Activated T-helper 2 cell treated with anti-CD3 and anti-CD28 coated beads, Interferon-gamma antibody, Interleukin-2, Interleukin-4, amounts not matched to agents 10 μg/mL and 5 μg/mL and 100 μg/mL, durations not matched to agents 14 hours and 24 hours and 36 hours (primary cell): ENCODE measurements at regions not wholly inside any gene's neighbourhood (a gene's known extent, or its start where the extent isn't known, plus 50 kb on each side); places are given as distances from the start of the nearest gene placed in this dataset.

ENCODE experiments used
- DNase-seq: peaks from one replicate; pipeline ENCODE4 v3.0.0; 2021; ENCODE audit warnings: low spot score
- H3K27ac Mint-ChIP-seq: one replicate; pipeline ENCODE4 v1.8.0; 2021; ENCODE audit warnings: mixed read lengths
- H3K27me3 Mint-ChIP-seq: one replicate; pipeline ENCODE4 v1.8.0; 2021; ENCODE audit warnings: low read depth, mixed read lengths
- H3K36me3 Mint-ChIP-seq: one replicate; pipeline ENCODE4 v1.8.0; 2021; ENCODE audit warnings: low read depth, mixed read lengths
- H3K4me1 Mint-ChIP-seq: one replicate; pipeline ENCODE4 v1.8.0; 2021; ENCODE audit warnings: low read depth, mixed read lengths
- H3K4me3 Mint-ChIP-seq: one replicate; pipeline ENCODE4 v1.8.0; 2021; ENCODE audit warnings: low read depth, mild to moderate bottlenecking, moderate library complexity, mixed read lengths
- H3K9me3 Mint-ChIP-seq: one replicate; pipeline ENCODE4 v1.8.0; 2021; ENCODE audit warnings: mixed read lengths
- intact Hi-C: fragments of 100-400 bp; cut with micrococcal nuclease; formaldehyde crosslinking; loops from one replicate; pipeline ENCODE4 v1.15.1; 2023

- H3K27ac Mint-ChIP-seq = no peak overlapping the region
- intact Hi-C loops = no loop called here
- no peak for DNase-seq
- H3K4me3 Mint-ChIP-seq = no peak overlapping the region
- no peaks in the 10 kb centered on the region for H3K36me3 Mint-ChIP-seq
- no peaks in the 10 kb centered on the region for H3K9me3 Mint-ChIP-seq
- no peaks in the 10 kb centered on the region for H3K27me3 Mint-ChIP-seq
- no peaks in the 10 kb centered on the region for H3K4me1 Mint-ChIP-seq
Measured at GRCh38 chr10:61192042-61192441, 248.1 kb upstream of the RHOBTB1 start.

GRCh38 chr10:61189912-61190311 lies 245.9 kb upstream of the RHOBTB1 start:
- no peak overlapping the region for H3K4me3 Mint-ChIP-seq
- no peaks in the 10 kb centered on the region for H3K27me3 Mint-ChIP-seq
- H3K4me1 Mint-ChIP-seq = no peaks in the 10 kb centered on the region
- no peaks in the 10 kb centered on the region for H3K36me3 Mint-ChIP-seq
- intact Hi-C loops = no loop called here
- no peak overlapping the region for H3K27ac Mint-ChIP-seq
- no peak for DNase-seq
- H3K9me3 Mint-ChIP-seq = no peaks in the 10 kb centered on the region

GRCh38 chr10:61188691-61189090 lies 244.7 kb upstream of the RHOBTB1 start:
- no peaks in the 10 kb centered on the region for H3K9me3 Mint-ChIP-seq
- H3K4me1 Mint-ChIP-seq = no peaks in the 10 kb centered on the region
- no peak overlapping the region for H3K27ac Mint-ChIP-seq
- H3K36me3 Mint-ChIP-seq = no peaks in the 10 kb centered on the region
- no peak overlapping the region for H3K4me3 Mint-ChIP-seq
- H3K27me3 Mint-ChIP-seq = no peaks in the 10 kb centered on the region
- intact Hi-C loops = no loop called here
- no peak for DNase-seq

- no peaks in the 10 kb centered on the region for H3K4me1 Mint-ChIP-seq
- DNase-seq = no peak
- intact Hi-C loops = no loop called here
- no peaks in the 10 kb centered on the region for H3K36me3 Mint-ChIP-seq
- no peak overlapping the region for H3K27ac Mint-ChIP-seq
- no peak overlapping the region for H3K4me3 Mint-ChIP-seq
- H3K27me3 Mint-ChIP-seq = no peaks in the 10 kb centered on the region
- H3K9me3 Mint-ChIP-seq = no peaks in the 10 kb centered on the region
Measured at GRCh38 chr10:61188101-61188500, 244.1 kb upstream of the RHOBTB1 start.

GRCh38 chr10:61187601-61188000 lies 243.6 kb upstream of the RHOBTB1 start:
- Mint-ChIP-seq H3K4me3 (no peak overlapping the region), H3K27me3 (peaks cover under 1% of the 10 kb centered on the region), H3K27ac (no peak overlapping the region), H3K9me3 (no peaks in the 10 kb centered on the region), H3K36me3 (no peaks in the 10 kb centered on the region), H3K4me1 (no peaks in the 10 kb centered on the region)
- DNase-seq = no peak
- intact Hi-C loops = no loop called here

- no peak for DNase-seq
- peaks cover 4% of the 10 kb centered on the region for H3K27me3 Mint-ChIP-seq
- no peak overlapping the region for H3K27ac Mint-ChIP-seq
- no peaks in the 10 kb centered on the region for H3K9me3 Mint-ChIP-seq
- no peaks in the 10 kb centered on the region for H3K4me1 Mint-ChIP-seq
- H3K4me3 Mint-ChIP-seq = no peak overlapping the region
- no peaks in the 10 kb centered on the region for H3K36me3 Mint-ChIP-seq
- intact Hi-C loops = no loop called here
Measured at GRCh38 chr10:61186408-61186807, 242.4 kb upstream of the RHOBTB1 start.

- Mint-ChIP-seq H3K4me3 (no peak overlapping the region), H3K9me3 (no peaks in the 10 kb centered on the region), H3K4me1 (no peaks in the 10 kb centered on the region), H3K27me3 (peaks cover 4% of the 10 kb centered on the region), H3K36me3 (no peaks in the 10 kb centered on the region), H3K27ac (no peak overlapping the region)
- no peak for DNase-seq
- intact Hi-C loops = no loop called here
Measured at GRCh38 chr10:61184429-61184828, 240.4 kb upstream of the RHOBTB1 start.

GRCh38 chr10:61183967-61184366 lies 240.0 kb upstream of the RHOBTB1 start:
- Mint-ChIP-seq H3K9me3 (no peaks in the 10 kb centered on the region), H3K4me3 (no peak overlapping the region), H3K27me3 (peaks cover 4% of the 10 kb centered on the region), H3K36me3 (no peaks in the 10 kb centered on the region), H3K27ac (no peak overlapping the region), H3K4me1 (no peaks in the 10 kb centered on the region)
- DNase-seq = no peak
- intact Hi-C loops = no loop called here

- Mint-ChIP-seq H3K36me3 (no peaks in the 10 kb centered on the region), H3K27me3 (peaks cover 4% of the 10 kb centered on the region), H3K9me3 (no peaks in the 10 kb centered on the region), H3K4me1 (no peaks in the 10 kb centered on the region), H3K27ac (no peak overlapping the region), H3K4me3 (no peak overlapping the region)
- intact Hi-C loops = no loop called here
- DNase-seq = no peak
Measured at GRCh38 chr10:61181832-61182231, 237.8 kb upstream of the RHOBTB1 start.

GRCh38 chr10:61179771-61180170 lies 235.8 kb upstream of the RHOBTB1 start:
- DNase-seq = no peak
- peaks cover 4% of the 10 kb centered on the region for H3K27me3 Mint-ChIP-seq
- intact Hi-C loops = no loop called here

GRCh38 chr10:61176424-61176823 lies 232.4 kb upstream of the RHOBTB1 start:
- Mint-ChIP-seq H3K9me3 (no peaks in the 10 kb centered on the region), H3K27ac (no peak overlapping the region), H3K36me3 (no peaks in the 10 kb centered on the region), H3K4me3 (no peak overlapping the region), H3K27me3 (no peaks in the 10 kb centered on the region), H3K4me1 (no peaks in the 10 kb centered on the region)
- no peak for DNase-seq
- intact Hi-C loops = no loop called here

More at GRCh38 chr10:61179771-61180170, 235.8 kb upstream of the RHOBTB1 start:
- Mint-ChIP-seq H3K9me3 (no peaks in the 10 kb centered on the region), H3K36me3 (no peaks in the 10 kb centered on the region), H3K27ac (no peak overlapping the region), H3K4me3 (no peak overlapping the region), H3K4me1 (no peaks in the 10 kb centered on the region)

- intact Hi-C loops = no loop called here
- peaks cover 3% of the 10 kb centered on the region for H3K27me3 Mint-ChIP-seq
- no peaks in the 10 kb centered on the region for H3K9me3 Mint-ChIP-seq
- no peak overlapping the region for H3K27ac Mint-ChIP-seq
- no peak for DNase-seq
- no peaks in the 10 kb centered on the region for H3K4me1 Mint-ChIP-seq
- no peak overlapping the region for H3K4me3 Mint-ChIP-seq
- H3K36me3 Mint-ChIP-seq = no peaks in the 10 kb centered on the region
Measured at GRCh38 chr10:61175316-61175715, 231.3 kb upstream of the RHOBTB1 start.

GRCh38 chr10:61173450-61173849 lies 229.5 kb upstream of the RHOBTB1 start:
- H3K4me3 Mint-ChIP-seq = no peak overlapping the region
- H3K27ac Mint-ChIP-seq = no peak overlapping the region
- H3K27me3 Mint-ChIP-seq = peaks cover 4% of the 10 kb centered on the region
- no peak for DNase-seq
- intact Hi-C loops = no loop called here
- no peaks in the 10 kb centered on the region for H3K36me3 Mint-ChIP-seq
- no peaks in the 10 kb centered on the region for H3K4me1 Mint-ChIP-seq
- no peaks in the 10 kb centered on the region for H3K9me3 Mint-ChIP-seq

- peaks cover 4% of the 10 kb centered on the region for H3K27me3 Mint-ChIP-seq
- no peaks in the 10 kb centered on the region for H3K4me1 Mint-ChIP-seq
- DNase-seq = no peak
- intact Hi-C loops = no loop called here
- no peak overlapping the region for H3K27ac Mint-ChIP-seq
- no peaks in the 10 kb centered on the region for H3K36me3 Mint-ChIP-seq
- no peak overlapping the region for H3K4me3 Mint-ChIP-seq
- H3K9me3 Mint-ChIP-seq = no peaks in the 10 kb centered on the region
Measured at GRCh38 chr10:61172182-61172926, 228.4 kb upstream of the RHOBTB1 start.
